H9 (cell line): ENCODE measurements at regions not wholly inside any gene's neighbourhood (a gene's known extent, or its start where the extent isn't known, plus 50 kb on each side); places are given as distances from the start of the nearest gene placed in this dataset.

Experiments used
- DNase-seq: peaks from one replicate; pipeline ENCODE4 v3.0.0-alpha.2; 2017
- H2AFZ ChIP-seq: one replicate; pipeline ENCODE4 v1.6.1; 2013; ENCODE audit warnings: mild to moderate bottlenecking, low read length, control low read depth, moderate library complexity
- H2AK5ac ChIP-seq: 2 replicates; pipeline ENCODE4 v1.6.1; 2013; ENCODE audit warnings: low read length, control low read depth, mixed read lengths; ENCODE audit not compliant: insufficient read length
- H2BK120ac ChIP-seq: one replicate; pipeline ENCODE4 v1.6.1; 2013; ENCODE audit warnings: low read depth, mild to moderate bottlenecking, low read length, control low read depth, inconsistent platforms; ENCODE audit not compliant: poor library complexity, severe bottlenecking
- H2BK12ac ChIP-seq: 2 replicates; pipeline ENCODE4 v1.6.1; 2013; ENCODE audit warnings: low read length, control low read depth, mixed read lengths, low read depth; ENCODE audit not compliant: insufficient read length
- H2BK15ac ChIP-seq: 2 replicates; pipeline ENCODE4 v1.6.1; 2013; ENCODE audit warnings: low read depth, low read length, control low read depth
- H2BK20ac ChIP-seq: one replicate; pipeline ENCODE4 v1.6.1; 2013; ENCODE audit warnings: low read depth, mild to moderate bottlenecking, low read length, control low read depth, inconsistent platforms; ENCODE audit not compliant: poor library complexity, severe bottlenecking
- H2BK5ac ChIP-seq: 2 replicates; pipeline ENCODE4 v1.6.1; 2013; ENCODE audit warnings: low read length, control low read depth, mixed read lengths; ENCODE audit not compliant: insufficient read length
- H3K14ac ChIP-seq: 2 replicates; pipeline ENCODE4 v1.6.1; 2013; ENCODE audit warnings: low read length, control low read depth; ENCODE audit not compliant: insufficient read depth
- H3K18ac ChIP-seq: 2 replicates; pipeline ENCODE4 v1.6.1; 2013; ENCODE audit warnings: low read depth, mild to moderate bottlenecking, mixed read lengths, low read length, control low read depth; ENCODE audit not compliant: insufficient read length
- H3K23ac ChIP-seq: 2 replicates; pipeline ENCODE4 v1.6.1; 2013; ENCODE audit warnings: low read length, control low read depth, mixed read lengths, low read depth; ENCODE audit not compliant: insufficient read length
- H3K23me2 ChIP-seq: 2 replicates; pipeline ENCODE4 v1.6.1; 2013; ENCODE audit warnings: low read depth, mild to moderate bottlenecking, mixed read lengths, low read length, control low read depth; ENCODE audit not compliant: insufficient read length, poor library complexity, severe bottlenecking
- H3K27ac ChIP-seq: 2 replicates; pipeline ENCODE4 v1.5.1; 2013; ENCODE audit warnings: low read length, control low read depth, mixed read lengths, low read depth; ENCODE audit not compliant: insufficient read length
- H3K27me3 ChIP-seq: 2 replicates; pipeline ENCODE4 v1.6.1; 2013; ENCODE audit warnings: low read length, control low read depth, inconsistent platforms; ENCODE audit not compliant: insufficient read depth
- H3K4ac ChIP-seq: 2 replicates; pipeline ENCODE4 v1.6.1; 2013; ENCODE audit warnings: low read depth, mild to moderate bottlenecking, control low read depth, inconsistent platforms, low read length, moderate library complexity
- H3K4me1 ChIP-seq: 2 replicates; pipeline ENCODE4 v1.6.1; 2013; ENCODE audit warnings: low read length, control low read depth, inconsistent platforms; ENCODE audit not compliant: insufficient read depth
- H3K4me2 ChIP-seq: 2 replicates; pipeline ENCODE4 v1.6.1; 2013; ENCODE audit warnings: low read length, control low read depth, mixed read lengths; ENCODE audit not compliant: insufficient read length, insufficient read depth
- H3K56ac ChIP-seq: 2 replicates; pipeline ENCODE4 v1.6.1; 2013; ENCODE audit warnings: low read depth, mild to moderate bottlenecking, mixed read lengths, low read length, control low read depth; ENCODE audit not compliant: insufficient read length
- H3K79me1 ChIP-seq: 2 replicates; pipeline ENCODE4 v1.6.1; 2013; ENCODE audit warnings: low read depth, mild to moderate bottlenecking, moderate library complexity, low read length, control low read depth, inconsistent platforms; ENCODE audit not compliant: insufficient read depth, poor library complexity, severe bottlenecking
- H3K79me2 ChIP-seq: 2 replicates; pipeline ENCODE4 v1.6.1; 2013; ENCODE audit warnings: low read length, control low read depth, inconsistent platforms; ENCODE audit not compliant: insufficient read depth
- H3K9ac ChIP-seq: 2 replicates; pipeline ENCODE4 v1.6.1; 2013; ENCODE audit warnings: low read length, control low read depth, mixed read lengths; ENCODE audit not compliant: insufficient read length; ENCODE audit errors: extremely low read depth
- H3K9me3 ChIP-seq: one replicate; pipeline ENCODE4 v1.6.1; 2013; ENCODE audit warnings: low read depth, low read length, inconsistent platforms; ENCODE audit not compliant: control insufficient read depth
- H3T11ph ChIP-seq: one replicate; pipeline ENCODE4 v1.6.1; 2013; ENCODE audit warnings: mild to moderate bottlenecking, low read length, control low read depth, inconsistent platforms
- H4K20me1 ChIP-seq: one replicate; pipeline ENCODE4 v1.6.1; 2013; ENCODE audit not compliant: control insufficient read depth, insufficient read length, insufficient read depth
- H4K5ac ChIP-seq: 2 replicates; pipeline ENCODE4 v1.6.1; 2013; ENCODE audit warnings: low read depth, mild to moderate bottlenecking, mixed read lengths, low read length, control low read depth; ENCODE audit not compliant: insufficient read length
- H4K8ac ChIP-seq: replicated peaks from 2 replicates; pipeline ENCODE4 v1.6.1; 2013; ENCODE audit warnings: low read length, control low read depth, mixed read lengths, low read depth; ENCODE audit not compliant: insufficient read length
- H4K91ac ChIP-seq: 2 replicates; pipeline ENCODE4 v1.6.1; 2013; ENCODE audit warnings: low read depth, mild to moderate bottlenecking, moderate library complexity, mixed read lengths, low read length, control low read depth; ENCODE audit not compliant: insufficient read length
- H3K27ac Mint-ChIP-seq, 3 experiments: 2 replicates in 2 of 3; 3 replicates in 1 of 3; pipeline ENCODE4 v1.8.0; 2020 to 2021; ENCODE audit warnings: mixed read lengths in 3 of 3, mild to moderate bottlenecking in 1 of 3, moderate library complexity in 1 of 3
- H3K27me3 Mint-ChIP-seq: 2 replicates; pipeline ENCODE4 v1.8.0; 2021; ENCODE audit warnings: low read depth, mild to moderate bottlenecking, moderate library complexity, mixed read lengths
- H3K36me3 Mint-ChIP-seq, 3 experiments: 2 replicates in 2 of 3; 3 replicates in 1 of 3; pipeline ENCODE4 v1.8.0; 2020 to 2021; ENCODE audit warnings: low read depth in 3 of 3, mixed read lengths in 3 of 3; ENCODE audit not compliant: insufficient read depth in 1 of 3
- H3K4me1 Mint-ChIP-seq, 2 experiments: 2 replicates each; pipeline ENCODE4 v1.8.0; 2020; ENCODE audit warnings: mixed read lengths in 2 of 2
- H3K4me3 Mint-ChIP-seq, 2 experiments: 2 replicates in 1 of 2; 3 replicates in 1 of 2; pipeline ENCODE4 v1.8.0; 2020 to 2021; ENCODE audit warnings: mild to moderate bottlenecking in 2 of 2, mixed read lengths in 2 of 2, moderate library complexity in 1 of 2
- H3K9me3 Mint-ChIP-seq, 2 experiments: 2 replicates in 1 of 2; 3 replicates in 1 of 2; pipeline ENCODE4 v1.8.0; 2020; ENCODE audit warnings: mild to moderate bottlenecking in 2 of 2, mixed read lengths in 2 of 2, moderate library complexity in 1 of 2
- WGBS: extraction: QIAGEN DNeasy Blood & Tissue Kit; methylation state at CpG from one replicate; pipeline ENCODE4 v1.1.7; 2013; ENCODE audit warnings: missing lambda C conversion rate, low lambda C conversion rate, mixed read lengths; ENCODE audit not compliant: insufficient read length; ENCODE audit errors: extremely low coverage; 5-methylcytosine and 5-hydroxymethylcytosine counted together
- TF ChIP-seq, protein P1 (sequence below): fragments of 200-600 bp; sonication (generic); conservative IDR thresholded peaks from 3 replicates; pipeline ENCODE4 v1.8.0; 2021; ENCODE audit warnings: antibody characterized with exemption, mild to moderate bottlenecking

GRCh38 chr12:13735734-13736133 is 245.7 kb downstream of the GRIN2B start:
- no peak overlapping the region for H4K91ac ChIP-seq
- H4K5ac ChIP-seq: no peak overlapping the region
- H3K9me3 ChIP-seq: no peaks in the 10 kb centered on the region
- peaks cover 0 to 3% (median 0%) of the 10 kb centered on the region in 3 experiments; a peak in 1 of 7 replicates for H3K36me3 Mint-ChIP-seq
- no peak overlapping the region for H4K8ac ChIP-seq
- H3K27ac ChIP-seq: no peak overlapping the region
- H3K27me3 Mint-ChIP-seq: peaks cover 74% of the 10 kb centered on the region
- no peak overlapping the region for H3K9ac ChIP-seq
- no peak overlapping the region for H2BK12ac ChIP-seq
- no peak overlapping the region for H2BK120ac ChIP-seq
- no peak overlapping the region for H3K4ac ChIP-seq
- no peak overlapping the region for H3K23ac ChIP-seq
- no peak overlapping the region for H2AFZ ChIP-seq
- no peak overlapping the region for H3K14ac ChIP-seq
- H3K23me2 ChIP-seq: no peaks in the 10 kb centered on the region
- H3K4me3 Mint-ChIP-seq: no peak overlapping the region
- no peaks in the 10 kb centered on the region for H4K20me1 ChIP-seq
- peaks cover 0 to 2% of the 10 kb centered on the region in 2 experiments; a peak in 2 of 5 replicates for H3K9me3 Mint-ChIP-seq
- DNase-seq: no peak
- H3K4me1 ChIP-seq: no peaks in the 10 kb centered on the region
- TF ChIP-seq, protein P1, sequence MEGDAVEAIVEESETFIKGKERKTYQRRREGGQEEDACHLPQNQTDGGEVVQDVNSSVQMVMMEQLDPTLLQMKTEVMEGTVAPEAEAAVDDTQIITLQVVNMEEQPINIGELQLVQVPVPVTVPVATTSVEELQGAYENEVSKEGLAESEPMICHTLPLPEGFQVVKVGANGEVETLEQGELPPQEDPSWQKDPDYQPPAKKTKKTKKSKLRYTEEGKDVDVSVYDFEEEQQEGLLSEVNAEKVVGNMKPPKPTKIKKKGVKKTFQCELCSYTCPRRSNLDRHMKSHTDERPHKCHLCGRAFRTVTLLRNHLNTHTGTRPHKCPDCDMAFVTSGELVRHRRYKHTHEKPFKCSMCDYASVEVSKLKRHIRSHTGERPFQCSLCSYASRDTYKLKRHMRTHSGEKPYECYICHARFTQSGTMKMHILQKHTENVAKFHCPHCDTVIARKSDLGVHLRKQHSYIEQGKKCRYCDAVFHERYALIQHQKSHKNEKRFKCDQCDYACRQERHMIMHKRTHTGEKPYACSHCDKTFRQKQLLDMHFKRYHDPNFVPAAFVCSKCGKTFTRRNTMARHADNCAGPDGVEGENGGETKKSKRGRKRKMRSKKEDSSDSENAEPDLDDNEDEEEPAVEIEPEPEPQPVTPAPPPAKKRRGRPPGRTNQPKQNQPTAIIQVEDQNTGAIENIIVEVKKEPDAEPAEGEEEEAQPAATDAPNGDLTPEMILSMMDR: no peak
- peaks cover 6 to 11% of the 10 kb centered on the region in 2 experiments for H3K4me1 Mint-ChIP-seq
- no peak overlapping the region for H2BK15ac ChIP-seq
- H2BK5ac ChIP-seq: no peak overlapping the region
- no peak overlapping the region for H2BK20ac ChIP-seq
- H2AK5ac ChIP-seq: no peak overlapping the region
- H3K79me1 ChIP-seq: no peaks in the 10 kb centered on the region
- H3K4me2 ChIP-seq: no peak overlapping the region
- H3K79me2 ChIP-seq: no peaks in the 10 kb centered on the region
- peaks cover 4% of the 10 kb centered on the region; the same call in 1 of the 2 replicates for H3K27me3 ChIP-seq
- H3K27ac Mint-ChIP-seq: no peak overlapping the region
- H3K18ac ChIP-seq: no peak overlapping the region
- no peak overlapping the region for H3K56ac ChIP-seq
- WGBS: no CpG with 5 or more reads among the region's 5 CpGs
- H3T11ph ChIP-seq: no peak overlapping the region
